ENCODE measurements at regions not wholly inside any gene's neighbourhood (a gene's known extent, or its start where the extent isn't known, plus 50 kb on each side); places are given as distances from the start of the nearest gene placed in this dataset.
A peak's percentile ranks its signal among the peaks of the same experiment; 100 is the strongest.

DNA sequence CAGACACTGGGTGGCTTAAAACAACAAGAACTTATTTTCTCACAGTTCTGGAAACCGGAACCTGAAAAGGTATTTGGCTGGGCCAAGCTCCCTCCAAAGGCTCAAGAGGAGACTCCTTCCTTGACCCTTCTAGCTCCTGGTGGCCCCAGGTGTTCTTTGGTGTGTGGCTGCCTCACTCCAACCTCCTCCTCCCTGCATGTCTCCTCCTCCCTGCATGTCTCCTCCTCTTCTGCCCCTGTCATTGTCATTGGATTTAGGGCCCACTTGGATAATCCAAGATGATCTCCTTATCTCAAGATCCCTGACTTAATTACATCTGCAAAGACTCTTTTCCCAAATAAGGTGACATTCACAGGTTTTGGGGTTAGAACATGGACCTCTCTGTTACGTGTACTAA lies 69.8 kb upstream of the MFGE8 start:
- FAIRE-seq (no peak), DNase-seq (ENCODE audit: low read depth in 1 of 2, low spot score in 2 of 2) (no peak)
- Histone ChIP-seq H3K18ac (ENCODE audit: extremely low read depth, low read length) (no peak overlapping the region; the same call in 1 of the 2 replicates), H4K8ac (ENCODE audit: extremely low read depth, insufficient read depth, low read length) (no peak overlapping the region), H2BK5ac (ENCODE audit: low read depth, low read length) (peak overlapping the region; percentile 13; the same call in 1 of the 2 replicates), H4K91ac (replicated peaks; ENCODE audit: insufficient read length, low read length) (peak overlapping the region; percentile 45), H2BK15ac (ENCODE audit: low read length) (no peak overlapping the region; the same call in 1 of the 2 replicates), H3K14ac (ENCODE audit: insufficient read length) (no peak overlapping the region), H2AK5ac (ENCODE audit: low read depth, low read length) (peak overlapping the region; percentile 66), H4K20me1 (replicated peaks in 1 of 2; ENCODE audit: control insufficient read depth in 1 of 2, insufficient read depth in 2 of 2, low read length in 2 of 2) (no peaks in the 10 kb centered on the region), H3K4me2 (ENCODE audit: insufficient read depth in 1 of 2, low read depth in 2 of 2, low read length in 2 of 2) (no peak overlapping the region), H3K23ac (ENCODE audit: insufficient read length) (no peak overlapping the region), H3K27ac (ENCODE audit: low read depth, low read length) (no peak overlapping the region), H3K36me3 (ENCODE audit: control insufficient read depth in 2 of 4, insufficient read depth in 4 of 4, low read length in 3 of 4) (no peaks in the 10 kb centered on the region), H2BK12ac (ENCODE audit: low read depth, low read length) (peak overlapping the region; percentile 95), H3K27me3 (replicated peaks in 1 of 4; ENCODE audit: control insufficient read depth in 3 of 4, extremely low read depth in 1 of 4, insufficient read depth in 3 of 4, low read length in 3 of 4) (no peaks in the 10 kb centered on the region), H3K4ac (replicated peaks; ENCODE audit: insufficient read length, low read depth, low read length) (no peak overlapping the region), H3K4me1 (replicated peaks in 1 of 4; ENCODE audit: control insufficient read depth in 3 of 4, insufficient read depth in 4 of 4, low read length in 3 of 4) (peaks cover 11 to 27% (median 21%) of the 10 kb centered on the region in 4 experiments), H2BK20ac (ENCODE audit: low read length) (peak overlapping the region; percentile 80), H3K79me2 (ENCODE audit: control insufficient read depth in 1 of 2, insufficient read depth in 2 of 2, low read length in 2 of 2) (no peaks in the 10 kb centered on the region), H3K56ac (replicated peaks; ENCODE audit: insufficient read length, low read depth, low read length) (no peak overlapping the region), H3K9ac (replicated peaks in 1 of 4; ENCODE audit: extremely low read depth in 1 of 4, low read depth in 3 of 4, low read length in 3 of 4) (no peak overlapping the region), H3K9me3 (ENCODE audit: insufficient read depth in 2 of 2, low read depth in 1 of 2, low read length in 1 of 2) (no peaks in the 10 kb centered on the region), H4K5ac (ENCODE audit: insufficient read length, low read depth, low read length) (no peak overlapping the region), H2AFZ (ENCODE audit: low read length) (no peak overlapping the region), H3K79me1 (ENCODE audit: low read depth, low read length) (no peaks in the 10 kb centered on the region), H3K4me3 (ENCODE audit: extremely low read depth in 1 of 4, insufficient read depth in 2 of 4, low read depth in 3 of 4, low read length in 4 of 4) (no peak overlapping the region), H3K23me2 (ENCODE audit: low read depth, low read length) (peaks cover 5% of the 10 kb centered on the region), H2BK120ac (replicated peaks; ENCODE audit: low read depth, low read length) (peak overlapping the region; percentile 95)
- TF ChIP-seq POU5F1 (IDR thresholded peaks at IDR 0.05; ENCODE audit: low read depth, low read length) (no peak), CHD2 (IDR thresholded peaks at IDR 0.05; ENCODE audit: low read length) (no peak), ATF2 (IDR thresholded peaks at IDR 0.05; ENCODE audit: low read length) (no peak)
- CTCF ChIA-PET (ENCODE audit: partially characterized antibody), result interaction anchor here (0.7 to 2.2 kb wide), 7 partner anchors 9 to 78 kb away, joined by 3 to 8 read pairs (median 4); no protein-coding TSS in a partner anchor
- POLR2A ChIA-PET (ENCODE audit: partially characterized antibody), result interaction anchor here (0.8 to 8.2 kb wide), 8 partner anchors 9 to 78 kb away, joined by 3 to 43 read pairs (median 6); no protein-coding TSS in a partner anchor
- 94% methylated on average over 2 of the region's 2 CpGs; no CpG with 5 or more reads in 1 of the 2 experiments for WGBS, 2 experiments (ENCODE audit: extremely low coverage in 1 of 2, insufficient coverage in 1 of 2, insufficient read length in 1 of 2, insufficient replicate concordance in 2 of 2, low coverage in 1 of 2, low lambda C conversion rate in 2 of 2, missing lambda C conversion rate in 1 of 2)

Data from H1 (cell line).